HG03175 (cell line): ENCODE measurements at regions not wholly inside any gene's neighbourhood (a gene's known extent, or its start where the extent isn't known, plus 50 kb on each side); places are given as distances from the start of the nearest gene placed in this dataset.

Experiments
- ATAC-seq: cut with Tn5 transposase; IDR thresholded peaks from one replicate; pipeline ENCODE4 v1.9.1; 2021; ENCODE audit warnings: mild to moderate bottlenecking, moderate library complexity; ENCODE audit not compliant: unreplicated experiment

- ATAC-seq = no peak
These were observed 315.2 kb upstream of the ZNF32 start for GRCh38 chr10:43963793-43964425.

GRCh38 chr10:43963379-43963778, 314.7 kb upstream of the ZNF32 start:
- ATAC-seq = no peak

- no peak for ATAC-seq
These were observed 313.9 kb upstream of the ZNF32 start for GRCh38 chr10:43962346-43963191.

GRCh38 chr10:43961523-43962345, 313.1 kb upstream of the ZNF32 start:
- ATAC-seq = no peak

- ATAC-seq = no peak
These were observed 312.3 kb upstream of the ZNF32 start for GRCh38 chr10:43960981-43961380.

GRCh38 chr10:43960477-43960876, 311.8 kb upstream of the ZNF32 start:
- ATAC-seq = no peak

GRCh38 chr10:43960135-43960415, 311.4 kb upstream of the ZNF32 start:
- no peak for ATAC-seq

GRCh38 chr10:43959364-43960134, 310.9 kb upstream of the ZNF32 start:
- ATAC-seq = no peak

GRCh38 chr10:43958964-43959363, 310.3 kb upstream of the ZNF32 start:
- no peak for ATAC-seq

- ATAC-seq = no peak
These were observed 309.4 kb upstream of the ZNF32 start for GRCh38 chr10:43958071-43958432.

GRCh38 chr10:43957267-43958070, 308.8 kb upstream of the ZNF32 start:
- ATAC-seq = no peak

- no peak for ATAC-seq
These were observed 307.3 kb upstream of the ZNF32 start for GRCh38 chr10:43955978-43956377.

- no peak for ATAC-seq
These were observed 306.4 kb upstream of the ZNF32 start for GRCh38 chr10:43955002-43955596.

GRCh38 chr10:43953672-43954071, 305.0 kb upstream of the ZNF32 start:
- no peak for ATAC-seq

GRCh38 chr10:43952760-43953159, 304.1 kb upstream of the ZNF32 start:
- no peak for ATAC-seq

- no peak for ATAC-seq
These were observed 300.7 kb upstream of the ZNF32 start for GRCh38 chr10:43949351-43949750.

- ATAC-seq = no peak
These were observed 297.8 kb upstream of the ZNF32 start for GRCh38 chr10:43946445-43946844.

- no peak for ATAC-seq
These were observed 297.2 kb upstream of the ZNF32 start for GRCh38 chr10:43945908-43946307.

GRCh38 chr10:43945094-43945730, 296.5 kb upstream of the ZNF32 start:
- no peak for ATAC-seq
